A549 (cell line): ENCODE measurements at regions not wholly inside any gene's neighbourhood (a gene's known extent, or its start where the extent isn't known, plus 50 kb on each side); places are given as distances from the start of the nearest gene placed in this dataset.

Source experiments
- ATAC-seq, 2 experiments: fragments of 200-7000 bp in 1 of 2; fragments of >200 bp in 1 of 2; cut with Nextera tagmentation in 1 of 2; cut with Tn5 transposase in 1 of 2; 3 replicates each; pipeline versions ENCODE4 v1.8.0 to v1.9.1; 2018 to 2020; ENCODE audit warnings: mild to moderate bottlenecking in 1 of 2, moderate library complexity in 1 of 2
- CTCF ChIA-PET: fragments of 300-600 bp; sonication (Branson Sonifier 250); formaldehyde crosslinking; extraction: SDS; loops from one replicate; lab custom pipeline; 2021; ENCODE audit warnings: antibody characterized with exemption, inconsistent platforms; lab: Yijun Ruan, JAX
- POLR2A ChIA-PET: fragments of 350-600 bp; formaldehyde crosslinking; extraction: SDS; loops from one replicate; lab custom pipeline; 2021; ENCODE audit warnings: antibody characterized with exemption, inconsistent platforms; lab: Yijun Ruan, JAX
- DNase-seq, 2 experiments: peaks; one replicate each; pipeline versions ENCODE4 v3.0.0 to v3.0.0-alpha.2; 2011 to 2016; ENCODE audit warnings: low read depth in 1 of 2, low spot score in 1 of 2
- FAIRE-seq: peaks from 2 replicates; lab custom pipeline; 2011; peaks lifted over from hg19 to GRCh38; lab: Jason Lieb, UNC
- H3K27ac ChIP-seq, 2 experiments: fragments of >200 bp; sonication (Bioruptor Twin); formaldehyde crosslinking; 3 replicates each; pipeline ENCODE4 v1.5.1; 2016 to 2017
- H3K4me1 ChIP-seq: fragments of >200 bp; sonication (Bioruptor Twin); formaldehyde crosslinking; 3 replicates; pipeline ENCODE4 v1.6.1; 2016
- H3K4me2 ChIP-seq: fragments of >200 bp; sonication (Bioruptor Twin); formaldehyde crosslinking; 3 replicates; pipeline ENCODE4 v1.6.1; 2016
- H3K4me3 ChIP-seq: fragments of >200 bp; sonication (Bioruptor Twin); formaldehyde crosslinking; 3 replicates; pipeline ENCODE4 v1.5.1; 2016
- H3K9me3 ChIP-seq: fragments of >200 bp; sonication (Bioruptor Twin); formaldehyde crosslinking; 3 replicates; pipeline ENCODE4 v1.6.1; 2016
- CBX2 ChIP-seq: fragments of 200-600 bp; sonication (generic); IDR thresholded peaks from 2 replicates; pipeline ENCODE4 v1.6.1; 2016; ENCODE audit warnings: low read depth, mild to moderate bottlenecking, borderline replicate concordance
- CBX8 ChIP-seq: fragments of 200-600 bp; sonication (generic); IDR thresholded peaks from 2 replicates; pipeline ENCODE4 v1.6.1; 2016
- CEBPB ChIP-seq, 2 experiments: fragments of >200 bp in 1 of 2; sonication (Bioruptor Twin) in 1 of 2; formaldehyde crosslinking in 1 of 2; IDR thresholded peaks; 2 replicates each; pipeline ENCODE4 v1.6.1; 2012 to 2016
- CHD2 ChIP-seq: fragments of 150-350 bp; IDR thresholded peaks from 2 replicates; pipeline ENCODE4 v1.6.1; 2014; ENCODE audit warnings: low read length; ENCODE audit not compliant: partially characterized antibody
- CHD4 ChIP-seq: fragments of 200-600 bp; sonication (generic); IDR thresholded peaks from 2 replicates; pipeline ENCODE4 v1.6.1; 2016; ENCODE audit warnings: antibody characterized with exemption, mild to moderate bottlenecking, borderline replicate concordance
- EHF ChIP-seq: fragments of 250-450 bp; sonication (Bioruptor Pico); IDR thresholded peaks from 2 replicates; pipeline ENCODE4 v1.5.0; 2020; ENCODE audit warnings: mild to moderate bottlenecking
- EHMT2 ChIP-seq: fragments of 200-600 bp; sonication (generic); IDR thresholded peaks from 2 replicates; pipeline ENCODE4 v1.6.1; 2016; ENCODE audit warnings: antibody characterized with exemption, low read depth, mild to moderate bottlenecking, moderate library complexity
- HDAC2 ChIP-seq: fragments of 200-600 bp; sonication (generic); IDR thresholded peaks from 2 replicates; pipeline ENCODE4 v1.6.1; 2016
- HES2 ChIP-seq: fragments of >200 bp; sonication (Bioruptor Twin); formaldehyde crosslinking; IDR thresholded peaks from 2 replicates; pipeline ENCODE4 v1.6.1; 2016
- HEYL ChIP-seq: fragments of 250-450 bp; sonication (Bioruptor Pico); IDR thresholded peaks from 2 replicates; pipeline ENCODE4 v1.8.0; 2021; ENCODE audit warnings: mild to moderate bottlenecking, moderate library complexity
- HOXA7 ChIP-seq: fragments of 250-450 bp; sonication (Bioruptor Pico); IDR thresholded peaks from 2 replicates; pipeline ENCODE4 v1.5.0; 2020; ENCODE audit warnings: mild to moderate bottlenecking, moderate library complexity
- HOXB13 ChIP-seq: fragments of 250-450 bp; sonication (Bioruptor Pico); IDR thresholded peaks from 2 replicates; pipeline ENCODE4 v1.5.0; 2020; ENCODE audit warnings: low read depth, mild to moderate bottlenecking, moderate library complexity
- JUN ChIP-seq, 2 experiments: fragments of >200 bp; sonication (Bioruptor Twin); formaldehyde crosslinking; IDR thresholded peaks; 2 replicates in 1 of 2; 3 replicates in 1 of 2; pipeline ENCODE4 v1.6.1; 2016 to 2017
- KDM5A ChIP-seq: fragments of 200-600 bp; sonication (generic); IDR thresholded peaks from 2 replicates; pipeline ENCODE4 v1.6.1; 2016; ENCODE audit warnings: antibody characterized with exemption, mild to moderate bottlenecking
- MAZ ChIP-seq: fragments of 150-350 bp; IDR thresholded peaks from 2 replicates; pipeline ENCODE4 v1.6.1; 2014; ENCODE audit warnings: antibody characterized with exemption, low read depth, low read length, borderline replicate concordance
- NPAS2 ChIP-seq: fragments of 250-450 bp; sonication (Bioruptor Pico); IDR thresholded peaks from 2 replicates; pipeline ENCODE4 v1.8.0; 2022; ENCODE audit warnings: mild to moderate bottlenecking, moderate library complexity, borderline replicate concordance
- PHF8 ChIP-seq: fragments of 200-600 bp; sonication (generic); IDR thresholded peaks from 2 replicates; pipeline ENCODE4 v1.6.1; 2016; ENCODE audit warnings: low read depth, mild to moderate bottlenecking, antibody characterized with exemption, moderate library complexity, borderline replicate concordance
- POLR2A ChIP-seq: IDR thresholded peaks from 2 replicates; pipeline ENCODE4 v1.6.1; 2012; ENCODE audit warnings: mild to moderate bottlenecking, low read length
- RARB ChIP-seq: fragments of 250-450 bp; sonication (Bioruptor Pico); IDR thresholded peaks from 2 replicates; pipeline ENCODE4 v1.8.0; 2021; ENCODE audit warnings: mild to moderate bottlenecking, moderate library complexity
- RNF2 ChIP-seq: fragments of 200-600 bp; sonication (generic); IDR thresholded peaks from 2 replicates; pipeline ENCODE4 v1.6.1; 2016; ENCODE audit warnings: low read depth, mild to moderate bottlenecking, antibody characterized with exemption, moderate library complexity, borderline replicate concordance
- SMC3 ChIP-seq: fragments of >200 bp; sonication (Bioruptor Twin); formaldehyde crosslinking; IDR thresholded peaks from 3 replicates; pipeline ENCODE4 v1.6.1; 2018; ENCODE audit warnings: inconsistent platforms
- ZFP36 ChIP-seq: fragments of 450-650 bp; IDR thresholded peaks from 2 replicates; pipeline ENCODE4 v1.6.1; 2014; ENCODE audit warnings: borderline replicate concordance; ENCODE audit not compliant: partially characterized antibody
- WGBS: methylation state at CpG from one replicate; pipeline ENCODE4 v1.1.6; 2017; ENCODE audit errors: missing lambda C conversion rate; 5-methylcytosine and 5-hydroxymethylcytosine counted together
- TF ChIP-seq, protein P1 (sequence below): fragments of 150-350 bp; IDR thresholded peaks from 2 replicates; pipeline ENCODE4 v1.6.1; 2014; ENCODE audit warnings: low read depth, mild to moderate bottlenecking, low read length
- TF ChIP-seq, protein P2 (sequence below): fragments of 250-450 bp; sonication (Bioruptor Pico); IDR thresholded peaks from 2 replicates; pipeline ENCODE4 v1.5.0; 2021; ENCODE audit warnings: mild to moderate bottlenecking, moderate library complexity, borderline replicate concordance
- TF ChIP-seq, protein P3 (sequence below): IDR thresholded peaks from 2 replicates; pipeline ENCODE4 v1.6.1; 2012; ENCODE audit warnings: low read depth, borderline replicate concordance

GRCh38 chr4:138070816-138071215 is 171.3 kb downstream of the SLC7A11 start:
- CTCF ChIA-PET = interaction anchor here (1.6 kb wide), 1 partner anchor 35 kb away, joined by 6 read pairs; no protein-coding TSS in a partner anchor

GRCh38 chr4:138063581-138063980 is 178.6 kb downstream of the SLC7A11 start:
- H3K27ac ChIP-seq = no peak overlapping the region
- H3K9me3 ChIP-seq = no peaks in the 10 kb centered on the region
- H3K4me3 ChIP-seq = no peak overlapping the region
- TF ChIP-seq CBX8 (no peak), POLR2A (no peak), CHD2 (no peak), MAZ (no peak), SMC3 (no peak), EHF (CRISPR knock-in tag) (no peak), HES2 (no peak), HDAC2 (no peak), HOXB13 (CRISPR knock-in tag) (no peak), PHF8 (no peak), NPAS2 (CRISPR knock-in tag) (no peak), CHD4 (no peak)
- TF ChIP-seq, protein P1, sequence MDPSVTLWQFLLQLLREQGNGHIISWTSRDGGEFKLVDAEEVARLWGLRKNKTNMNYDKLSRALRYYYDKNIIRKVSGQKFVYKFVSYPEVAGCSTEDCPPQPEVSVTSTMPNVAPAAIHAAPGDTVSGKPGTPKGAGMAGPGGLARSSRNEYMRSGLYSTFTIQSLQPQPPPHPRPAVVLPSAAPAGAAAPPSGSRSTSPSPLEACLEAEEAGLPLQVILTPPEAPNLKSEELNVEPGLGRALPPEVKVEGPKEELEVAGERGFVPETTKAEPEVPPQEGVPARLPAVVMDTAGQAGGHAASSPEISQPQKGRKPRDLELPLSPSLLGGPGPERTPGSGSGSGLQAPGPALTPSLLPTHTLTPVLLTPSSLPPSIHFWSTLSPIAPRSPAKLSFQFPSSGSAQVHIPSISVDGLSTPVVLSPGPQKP = no peak
- TF ChIP-seq, protein P2, sequence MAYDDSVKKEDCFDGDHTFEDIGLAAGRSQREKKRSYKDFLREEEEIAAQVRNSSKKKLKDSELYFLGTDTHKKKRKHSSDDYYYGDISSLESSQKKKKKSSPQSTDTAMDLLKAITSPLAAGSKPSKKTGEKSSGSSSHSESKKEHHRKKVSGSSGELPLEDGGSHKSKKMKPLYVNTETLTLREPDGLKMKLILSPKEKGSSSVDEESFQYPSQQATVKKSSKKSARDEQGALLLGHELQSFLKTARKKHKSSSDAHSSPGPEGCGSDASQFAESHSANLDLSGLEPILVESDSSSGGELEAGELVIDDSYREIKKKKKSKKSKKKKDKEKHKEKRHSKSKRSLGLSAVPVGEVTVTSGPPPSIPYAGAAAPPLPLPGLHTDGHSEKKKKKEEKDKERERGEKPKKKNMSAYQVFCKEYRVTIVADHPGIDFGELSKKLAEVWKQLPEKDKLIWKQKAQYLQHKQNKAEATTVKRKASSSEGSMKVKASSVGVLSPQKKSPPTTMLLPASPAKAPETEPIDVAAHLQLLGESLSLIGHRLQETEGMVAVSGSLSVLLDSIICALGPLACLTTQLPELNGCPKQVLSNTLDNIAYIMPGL (CRISPR knock-in tag) = no peak
- TF ChIP-seq, protein P3, sequence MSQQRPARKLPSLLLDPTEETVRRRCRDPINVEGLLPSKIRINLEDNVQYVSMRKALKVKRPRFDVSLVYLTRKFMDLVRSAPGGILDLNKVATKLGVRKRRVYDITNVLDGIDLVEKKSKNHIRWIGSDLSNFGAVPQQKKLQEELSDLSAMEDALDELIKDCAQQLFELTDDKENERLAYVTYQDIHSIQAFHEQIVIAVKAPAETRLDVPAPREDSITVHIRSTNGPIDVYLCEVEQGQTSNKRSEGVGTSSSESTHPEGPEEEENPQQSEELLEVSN = no peak
- TF ChIP-seq, all 56 proteins: peak for 0
- ATAC-seq (peak; percentile 47 to 59; a peak in 2 of 6 replicates), DNase-seq (no peak), FAIRE-seq (no peak)
- WGBS = no CpG with 5 or more reads among the region's 3 CpGs
- ChIA-PET CTCF (interaction anchor here (0.7 kb wide), 1 partner anchor 11 kb away, joined by 3 read pairs; no protein-coding TSS in a partner anchor), POLR2A (no interaction called here)
- Histone ChIP-seq H3K4me2 (no peak overlapping the region), H3K4me1 (no peaks in the 10 kb centered on the region)

More at GRCh38 chr4:138070816-138071215, 171.3 kb downstream of the SLC7A11 start:
- H3K4me1 ChIP-seq = no peaks in the 10 kb centered on the region
- ATAC-seq (no peak), FAIRE-seq (no peak)
- H3K9me3 ChIP-seq = no peaks in the 10 kb centered on the region
- POLR2A ChIA-PET = no interaction called here
- H3K4me3 ChIP-seq = no peak overlapping the region
- TF ChIP-seq EHMT2 = no peak
- no peak for TF ChIP-seq JUN (IDR thresholded peaks at IDR 0.05)
- TF ChIP-seq RNF2 = no peak
- TF ChIP-seq CBX2 = no peak
- TF ChIP-seq HEYL = no peak
- TF ChIP-seq POLR2A = no peak
- no peak for TF ChIP-seq ZFP36
- TF ChIP-seq HOXA7 = no peak
- TF ChIP-seq CHD2 = no peak
- TF ChIP-seq, protein P3 = no peak
- no peak for TF ChIP-seq CHD4
- TF ChIP-seq KDM5A = no peak
- TF ChIP-seq CEBPB (IDR thresholded peaks at IDR 0.05) = no peak
- no peak for TF ChIP-seq RARB (CRISPR knock-in tag)
- TF ChIP-seq, all 56 proteins: peak for 0
- Histone ChIP-seq H3K4me2 (no peak overlapping the region), H3K27ac (no peak overlapping the region)
- 81% methylated on average over 2 of the region's 2 CpGs for WGBS
- no peak for DNase-seq
